NCI-H2029 (cell line): ENCODE measurements at regions not wholly inside any gene's neighbourhood (a gene's known extent, or its start where the extent isn't known, plus 50 kb on each side); places are given as distances from the start of the nearest gene placed in this dataset.
"Not testable (repeated sequence)": the region's sequence is repeated elsewhere in the genome, so short reads cannot be mapped to it uniquely, and the experiment has no call there.

Experiments
- DNase-seq: peaks from one replicate; lab custom pipeline; 2025; lab: John Stamatoyannopoulos, UW

DNA sequence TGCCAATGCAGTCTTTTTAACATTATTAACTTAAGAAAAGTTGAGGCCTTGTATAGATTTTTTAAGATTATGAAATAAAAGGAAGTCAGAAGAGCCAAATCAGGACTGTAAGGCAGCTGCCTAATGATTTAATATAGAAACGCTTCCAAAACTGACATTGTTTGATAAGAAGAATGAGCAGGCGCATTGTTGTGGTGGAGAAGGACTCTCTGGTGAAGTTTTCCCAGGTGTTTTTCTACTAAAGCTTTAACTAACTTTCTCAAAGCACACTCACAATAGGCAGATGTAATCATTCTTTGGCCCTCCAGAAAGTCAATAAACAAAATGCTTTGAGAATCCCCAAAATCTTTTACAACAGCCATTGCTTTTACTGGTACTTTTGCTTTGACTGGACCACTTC, 288.6 kb upstream of the FIGN start:
- DNase-seq, result no peak

DNA sequence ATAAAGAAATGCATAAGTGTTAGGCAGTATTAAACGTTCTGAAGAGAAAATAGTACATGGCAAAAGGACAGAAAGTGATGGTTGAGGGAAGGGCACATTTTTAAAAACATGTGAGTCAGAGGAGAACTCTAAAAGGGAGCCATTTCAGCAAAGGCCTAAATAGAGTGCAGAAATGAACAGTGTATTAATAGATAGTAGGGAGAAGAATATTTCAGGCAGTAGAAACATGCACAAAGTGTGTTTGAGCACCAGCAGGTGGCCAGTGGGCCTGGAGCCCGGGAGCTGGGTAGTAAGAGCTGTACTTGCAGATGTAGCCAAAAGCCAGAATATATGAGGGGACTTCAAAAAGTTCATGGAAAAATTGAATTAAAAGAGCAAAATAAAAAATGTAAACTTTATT, 288.1 kb upstream of the FIGN start:
- no peak for DNase-seq

DNA sequence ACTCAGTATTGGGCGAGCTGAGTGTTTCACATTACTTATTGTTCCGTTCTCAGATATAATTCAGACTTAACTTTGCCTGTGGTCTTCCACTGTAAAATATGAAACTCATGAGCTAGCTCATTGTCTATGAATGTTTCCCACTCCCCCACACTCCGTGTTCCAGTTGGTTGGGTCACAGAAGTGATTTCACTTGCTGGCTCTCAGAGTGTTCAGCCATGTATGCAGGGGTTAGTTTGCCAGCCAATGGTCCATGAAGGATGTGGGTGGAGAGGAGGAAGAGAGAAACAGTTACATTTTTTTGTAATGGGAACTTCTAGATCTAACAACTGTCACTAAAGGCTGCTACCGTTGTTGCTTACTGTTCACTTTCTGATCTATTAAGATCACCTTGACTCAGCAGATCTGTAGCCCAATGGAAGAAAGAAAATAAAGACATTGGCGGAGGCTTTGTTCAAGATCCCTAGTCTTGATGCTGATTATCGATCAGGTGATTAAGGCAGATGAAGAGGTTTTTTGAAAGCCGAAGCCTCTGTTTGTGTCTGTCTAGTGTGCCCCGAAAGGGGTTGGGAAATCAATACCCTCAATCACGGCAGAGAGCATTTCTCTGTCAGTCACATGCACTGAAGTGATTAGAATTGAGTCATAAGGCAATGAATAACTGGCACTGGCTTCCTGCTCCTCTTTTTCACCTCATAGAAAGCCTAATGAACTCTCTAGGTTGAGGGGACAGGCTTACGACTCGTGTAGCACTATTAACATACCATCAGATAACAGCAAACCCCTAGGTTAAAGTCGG, 279.7 kb upstream of the FIGN start:
- DNase-seq, result no peak

DNA sequence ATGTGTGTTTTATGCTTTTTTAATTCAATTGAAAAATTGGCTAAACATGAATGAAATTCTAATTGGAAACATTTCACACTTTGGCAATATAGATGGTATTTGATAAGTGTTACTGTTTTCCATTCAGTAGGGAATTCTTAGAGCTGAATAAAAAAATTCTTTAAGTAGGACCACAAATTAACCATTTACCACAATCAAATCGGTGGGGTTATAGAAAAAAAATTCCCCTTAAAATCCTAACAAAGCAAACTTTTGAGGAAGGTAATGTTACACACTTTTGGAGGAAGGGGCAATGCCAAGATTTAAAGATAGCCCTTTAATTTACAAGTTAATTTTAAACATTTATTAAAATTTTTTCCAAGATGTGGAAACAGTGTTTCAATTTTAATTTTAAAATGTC, 279.0 kb upstream of the FIGN start:
- DNase-seq, result no peak

DNA sequence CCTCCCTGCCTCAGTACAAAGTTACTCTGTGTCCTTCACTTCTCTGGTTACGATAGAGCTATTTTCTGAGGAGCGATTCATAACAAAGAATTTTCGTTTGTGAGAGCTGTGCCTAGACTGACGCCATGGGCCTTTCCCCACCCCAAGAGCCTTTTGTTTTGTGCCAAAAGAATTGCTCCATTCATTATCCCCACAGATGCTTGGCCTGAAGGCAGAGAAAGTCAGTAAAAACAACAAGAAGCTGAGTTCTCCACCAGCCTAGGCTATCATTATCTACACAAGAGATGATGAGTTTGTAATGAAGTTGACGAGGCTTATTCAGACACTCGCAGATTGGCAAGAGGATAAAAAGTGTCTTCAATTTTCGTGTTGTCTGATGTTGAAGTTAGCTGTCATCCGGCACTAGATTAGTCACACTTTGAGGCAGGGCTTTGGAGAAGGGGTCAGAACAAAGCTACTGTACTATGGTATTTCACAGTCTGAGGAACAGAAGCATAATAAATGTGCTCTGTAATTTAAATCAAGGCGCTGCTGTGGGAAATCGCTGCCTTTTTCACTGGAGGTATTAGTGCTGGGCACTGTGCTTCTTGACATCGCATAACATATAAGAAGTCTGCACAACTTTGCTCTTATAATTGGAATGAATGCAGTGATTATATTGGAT, 278.4 kb upstream of the FIGN start:
- no peak for DNase-seq

DNA sequence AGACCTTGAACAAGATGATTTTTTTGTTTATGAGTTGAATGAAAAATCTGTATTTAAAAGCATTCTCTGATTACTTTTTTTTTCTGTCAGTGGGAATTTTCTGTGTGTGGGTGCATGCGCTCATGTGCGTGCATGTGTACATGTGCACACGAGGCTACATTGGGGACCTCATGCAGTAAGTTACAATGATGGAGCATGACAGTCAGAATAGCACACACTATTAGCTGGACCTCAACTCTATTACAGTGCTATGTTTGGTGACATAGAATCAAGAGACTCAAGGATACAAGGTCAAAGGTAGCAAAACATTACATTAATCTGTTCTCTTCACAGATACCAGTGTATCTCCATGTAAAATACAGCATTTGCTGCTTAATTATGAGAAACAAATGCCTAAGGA, 276.8 kb upstream of the FIGN start:
- no peak for DNase-seq

DNA sequence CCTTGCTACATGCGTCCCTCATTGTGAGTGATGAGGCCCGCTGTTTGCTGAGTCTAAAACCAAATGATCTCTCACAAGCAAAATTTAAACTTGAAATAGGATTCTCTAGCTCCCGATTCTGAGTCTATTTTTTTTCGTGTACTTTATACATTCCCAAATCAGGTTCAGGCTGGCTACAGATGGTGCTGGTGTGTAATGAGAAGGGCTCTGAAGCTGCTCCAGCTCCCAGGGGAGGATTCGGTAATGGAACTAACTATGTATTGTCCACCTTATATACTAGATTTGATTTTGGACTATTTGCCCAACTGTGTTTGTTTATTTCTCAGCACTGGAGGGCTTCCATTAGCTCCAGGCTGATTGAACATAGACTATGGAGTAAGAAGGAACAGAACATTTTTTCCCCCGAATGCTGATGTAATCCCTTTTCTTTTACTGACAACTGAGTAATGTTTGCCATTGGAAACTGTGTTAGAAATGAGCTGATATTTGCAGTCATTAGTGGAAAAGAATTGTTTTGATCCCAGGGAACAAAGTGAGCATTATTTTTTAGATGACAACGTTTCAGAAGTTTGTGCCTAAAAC, 274.0 kb upstream of the FIGN start:
- DNase-seq, result no peak

DNA sequence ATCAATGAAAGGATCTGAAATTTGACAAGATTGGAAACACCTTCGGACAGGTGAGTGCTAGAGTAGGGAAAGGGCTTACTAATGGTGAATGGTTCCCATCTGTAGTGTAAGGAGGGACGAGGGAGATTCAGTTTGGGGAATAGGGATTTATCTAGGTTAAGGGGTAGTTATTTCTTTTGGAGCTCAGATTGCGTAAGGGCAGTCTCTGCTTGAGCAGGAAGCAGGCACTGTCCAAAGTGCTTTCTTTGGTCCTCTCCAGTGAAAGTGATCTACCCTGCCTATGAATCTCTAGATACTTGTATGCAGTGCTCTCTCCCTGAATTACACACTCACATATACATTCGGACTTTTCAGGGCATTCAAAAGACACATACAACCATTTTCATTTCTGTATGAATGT, 272.9 kb upstream of the FIGN start:
- DNase-seq, result no peak

DNA sequence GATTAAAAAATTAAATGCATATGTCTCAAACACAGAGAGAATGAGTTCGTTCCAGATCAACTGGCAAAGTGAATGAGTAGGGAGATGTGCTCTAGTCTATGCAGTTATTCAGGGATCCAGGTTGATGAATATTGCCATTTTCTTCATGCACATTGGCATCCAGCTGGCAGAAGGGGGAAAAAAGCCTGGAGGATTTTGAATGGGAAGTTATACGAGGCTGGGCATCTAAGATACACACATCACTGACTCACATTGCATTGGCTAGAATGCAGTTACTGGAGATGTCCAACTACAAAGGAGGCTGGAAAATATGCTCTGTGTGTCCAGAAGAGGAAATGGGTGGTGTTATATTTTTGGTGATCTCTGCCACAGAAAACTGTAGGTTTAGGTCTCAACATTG, 270.9 kb upstream of the FIGN start:
- no peak for DNase-seq

DNA sequence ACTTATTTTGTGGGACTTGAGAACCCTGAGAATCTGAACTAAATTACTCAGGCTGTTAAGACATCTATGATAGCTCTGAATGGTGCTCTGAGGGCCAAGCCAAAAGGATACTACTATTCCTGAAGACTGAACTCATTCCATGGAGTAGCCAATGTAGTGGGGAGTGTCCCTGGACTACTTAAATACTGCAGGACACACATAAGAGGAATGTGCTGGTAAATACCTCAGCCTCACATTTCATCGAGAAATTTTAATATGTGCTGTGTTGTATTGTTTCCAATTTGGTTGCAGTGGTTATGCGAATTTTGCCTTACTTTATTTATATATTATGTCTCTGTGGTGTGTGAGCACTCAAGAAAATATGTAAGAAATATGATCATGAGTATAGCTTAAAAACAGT, 264.4 kb upstream of the FIGN start:
- no peak for DNase-seq

DNA sequence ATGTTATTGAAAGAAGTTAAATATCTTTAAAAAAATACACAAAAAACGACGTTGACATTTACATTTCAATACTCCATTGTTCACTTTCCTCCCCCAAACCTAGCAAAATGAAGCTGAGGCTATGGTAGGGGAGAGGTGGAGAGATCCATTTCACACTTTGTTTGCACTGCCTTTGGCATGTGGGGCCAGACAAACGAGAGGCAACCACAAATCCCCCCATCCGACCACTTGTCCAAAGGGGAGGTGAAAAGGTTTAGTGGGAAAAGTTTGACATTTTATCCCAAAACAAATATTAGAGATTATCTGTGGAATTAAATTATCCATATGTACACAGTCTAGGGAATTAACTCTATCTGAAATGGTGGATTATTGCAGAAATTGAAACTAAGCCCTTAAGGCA, 261.7 kb upstream of the FIGN start:
- DNase-seq, result no peak

DNA sequence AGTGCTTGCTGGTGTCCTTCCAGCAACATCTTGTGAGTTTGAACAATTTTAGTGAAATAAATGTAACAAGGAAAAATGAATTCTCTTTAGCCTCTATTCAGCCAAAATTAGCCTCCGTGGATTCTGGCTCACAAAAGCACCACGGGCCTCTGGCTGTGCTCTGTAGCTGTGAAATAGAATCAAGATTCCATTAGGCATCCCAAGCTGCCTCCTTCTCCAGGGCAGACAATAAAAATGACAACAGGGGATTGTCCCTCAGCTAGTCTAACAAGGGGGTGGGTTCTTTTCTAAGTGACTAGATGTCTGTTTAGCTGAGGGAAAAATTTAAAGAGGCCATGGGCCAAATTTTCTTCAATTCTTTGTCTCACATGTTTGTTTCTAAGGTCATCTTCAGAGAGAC, 254.7 kb upstream of the FIGN start:
- DNase-seq, result no peak

DNA sequence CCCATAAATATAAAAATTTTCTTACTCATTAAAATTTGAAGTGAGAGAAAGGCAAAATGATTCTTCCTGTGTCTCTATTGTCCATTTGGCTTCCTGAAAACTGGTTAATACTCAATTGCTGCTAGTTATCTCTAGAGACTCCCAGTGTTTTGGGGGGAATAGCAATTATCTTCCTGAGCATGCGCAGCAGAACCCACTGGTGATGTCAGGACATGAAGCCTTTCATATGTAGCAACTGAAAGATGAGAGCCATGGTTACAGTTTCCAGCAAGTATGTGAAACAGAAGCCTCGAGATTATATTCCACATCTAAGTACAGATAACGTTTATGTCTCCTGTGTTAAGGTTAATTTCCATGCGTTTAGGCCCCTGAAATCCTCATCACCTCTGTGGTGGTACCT, 254.3 kb upstream of the FIGN start:
- DNase-seq, result no peak

DNA sequence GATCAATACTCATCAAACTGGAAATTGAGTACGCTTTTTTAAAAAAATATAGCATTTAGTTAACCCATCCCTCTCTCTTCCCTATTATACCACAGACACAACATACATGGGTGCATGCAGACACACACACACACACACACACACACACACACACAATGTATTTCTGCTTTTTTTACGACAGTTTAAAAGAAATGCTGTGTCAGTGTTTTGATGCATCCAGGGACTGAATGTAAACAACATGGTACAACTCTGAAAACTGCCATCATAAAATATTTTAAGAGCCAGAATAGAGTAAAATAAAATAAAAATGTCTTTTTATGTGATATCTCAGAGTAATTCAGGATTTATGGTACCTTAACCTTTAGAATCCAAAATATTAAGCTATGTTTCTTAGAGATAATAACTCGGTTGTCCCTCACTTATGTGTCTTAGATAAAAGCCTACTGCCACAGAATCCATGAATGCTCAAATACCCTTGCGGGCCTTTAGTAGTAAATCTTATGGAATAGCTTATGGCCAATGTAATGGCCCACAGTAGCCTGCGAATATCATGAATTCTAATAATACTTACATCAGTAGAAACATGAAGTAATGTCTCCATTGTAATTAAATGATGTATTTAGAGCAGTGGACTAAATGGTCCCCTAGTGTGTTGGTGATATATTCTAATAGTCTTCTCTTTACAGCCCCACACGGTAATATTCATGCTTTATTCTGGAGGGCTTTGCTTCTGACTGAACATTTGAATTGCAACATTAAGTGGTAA, 251.6 kb upstream of the FIGN start:
- DNase-seq, result no peak

DNA sequence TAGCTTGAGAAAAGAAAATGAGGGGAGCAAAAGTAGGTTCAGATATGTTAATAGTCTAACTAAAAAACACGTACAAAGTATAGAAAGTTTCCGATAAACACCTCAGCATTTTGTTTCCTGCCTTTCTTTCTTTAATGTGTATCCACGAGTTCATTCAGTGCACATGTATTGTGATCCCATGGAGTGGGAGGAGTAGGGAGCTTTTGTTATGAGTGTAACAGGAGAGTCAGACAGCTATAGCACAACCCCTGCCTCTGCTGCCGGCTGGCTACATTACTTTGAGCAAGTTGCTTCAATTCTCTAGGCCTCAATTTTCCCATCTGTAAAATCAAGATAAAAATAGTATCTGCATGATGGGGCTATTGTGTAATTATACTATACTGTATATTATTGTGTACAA, 249.2 kb upstream of the FIGN start:
- no peak for DNase-seq

DNA sequence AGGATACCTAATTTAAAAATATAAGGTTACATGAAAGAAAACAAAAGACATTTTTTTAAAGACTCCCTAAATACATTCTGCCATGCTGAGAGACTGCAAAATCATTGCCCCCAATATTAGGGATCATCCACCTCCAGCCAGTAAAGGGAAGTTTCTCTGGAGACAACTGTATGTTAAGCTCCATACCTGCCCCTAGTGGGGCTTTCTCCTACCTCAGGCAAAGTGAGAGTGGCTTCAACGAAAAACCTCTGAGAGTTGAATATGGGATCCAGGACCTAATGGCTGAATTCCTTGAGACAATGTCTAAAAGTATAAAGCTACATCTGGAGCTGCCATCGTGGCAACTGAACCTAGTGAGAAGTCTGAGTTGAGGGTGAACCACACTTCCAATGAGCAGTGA, 248.1 kb upstream of the FIGN start:
- no peak for DNase-seq

DNA sequence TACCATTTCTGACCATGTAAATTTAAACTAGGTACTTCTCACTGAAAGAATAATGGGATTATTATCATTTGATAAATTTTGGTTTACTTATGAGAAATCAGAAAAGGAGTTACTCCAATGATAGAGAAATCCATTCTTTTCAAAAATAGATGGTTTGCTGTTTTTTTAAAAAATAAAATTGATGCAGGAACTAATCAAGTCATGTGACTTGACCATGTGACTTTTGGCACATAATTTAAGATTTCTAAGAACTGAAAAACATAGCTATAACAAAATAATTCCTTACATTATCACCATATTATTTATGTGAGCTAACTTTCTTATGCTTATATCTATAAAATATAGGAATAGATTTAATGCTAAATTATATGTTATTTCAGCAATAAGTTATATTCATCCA, 247.1 kb upstream of the FIGN start:
- no peak for DNase-seq

DNA sequence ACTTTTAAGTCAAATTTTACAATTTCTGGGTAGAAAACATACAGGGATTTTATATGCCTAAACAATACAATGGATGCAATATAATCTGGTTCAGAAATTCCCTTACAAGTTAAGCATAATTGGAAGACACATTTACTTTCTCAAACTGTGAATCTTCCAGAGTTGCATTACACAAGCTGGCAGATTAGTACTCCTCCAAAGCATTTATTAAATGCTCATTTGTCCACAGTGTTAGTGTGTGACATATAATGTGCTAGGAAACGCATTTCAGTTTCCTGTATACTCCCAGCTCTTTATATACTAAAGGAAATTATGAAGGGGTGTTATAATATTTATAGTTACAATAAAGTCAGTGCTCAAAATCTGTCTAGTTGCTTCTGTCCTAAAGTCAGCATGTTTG, 239.0 kb upstream of the FIGN start:
- DNase-seq, result no peak

DNA sequence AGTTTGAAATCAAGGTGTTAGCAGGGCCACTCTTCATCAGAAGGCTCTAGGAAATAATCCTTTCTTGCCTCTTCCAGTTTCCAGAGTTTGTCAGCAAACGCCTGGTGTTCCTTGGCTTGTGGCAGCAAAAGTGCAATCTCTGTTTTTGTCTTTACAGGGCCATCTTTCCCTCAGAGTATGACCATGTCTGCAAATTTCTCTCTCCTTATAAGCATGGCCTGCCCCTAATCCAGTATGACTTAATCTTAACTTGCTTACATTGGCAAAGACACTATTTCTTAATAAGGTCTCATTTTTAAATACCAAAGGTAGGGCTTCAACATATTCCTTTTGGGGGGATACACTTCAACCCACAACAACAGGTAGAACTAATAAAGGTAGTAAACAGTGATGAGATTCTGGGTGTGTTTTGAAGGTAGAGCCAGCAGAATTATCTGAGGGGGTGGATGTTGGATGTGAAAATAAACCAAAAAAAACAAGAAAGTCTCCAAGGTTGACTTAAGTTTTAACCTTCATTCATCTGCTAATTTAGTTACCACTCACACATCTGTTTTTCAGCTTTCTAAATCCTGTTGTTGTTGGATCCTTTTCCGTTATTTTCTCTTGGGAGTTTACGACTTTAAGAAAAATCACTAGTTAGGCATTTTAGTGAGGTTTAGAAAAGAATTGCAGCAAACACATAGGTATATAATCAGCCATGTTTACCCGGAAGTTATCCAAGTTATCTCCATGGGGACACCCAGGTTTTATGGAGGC, 234.4 kb upstream of the FIGN start:
- no peak for DNase-seq

DNA sequence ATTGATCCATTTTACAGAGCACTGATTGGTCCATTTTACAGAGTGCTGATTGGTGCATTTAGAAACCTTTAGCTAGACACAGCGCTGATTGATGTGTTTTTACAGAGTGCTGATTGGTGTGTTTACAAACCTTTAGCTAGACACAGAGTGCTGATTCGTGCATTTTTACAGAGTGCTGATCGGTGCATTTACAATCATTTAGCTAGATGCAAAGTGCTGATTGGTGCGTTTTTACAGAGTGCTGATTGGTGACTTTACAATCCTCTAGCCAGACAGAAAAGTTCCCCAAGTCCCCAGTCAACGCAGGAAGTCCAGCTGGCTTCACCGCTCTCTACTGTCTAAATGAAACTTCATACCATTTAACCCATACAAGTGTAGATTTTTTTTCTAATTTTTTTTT, 228.5 kb upstream of the FIGN start:
- not testable (repeated sequence) for DNase-seq

DNA sequence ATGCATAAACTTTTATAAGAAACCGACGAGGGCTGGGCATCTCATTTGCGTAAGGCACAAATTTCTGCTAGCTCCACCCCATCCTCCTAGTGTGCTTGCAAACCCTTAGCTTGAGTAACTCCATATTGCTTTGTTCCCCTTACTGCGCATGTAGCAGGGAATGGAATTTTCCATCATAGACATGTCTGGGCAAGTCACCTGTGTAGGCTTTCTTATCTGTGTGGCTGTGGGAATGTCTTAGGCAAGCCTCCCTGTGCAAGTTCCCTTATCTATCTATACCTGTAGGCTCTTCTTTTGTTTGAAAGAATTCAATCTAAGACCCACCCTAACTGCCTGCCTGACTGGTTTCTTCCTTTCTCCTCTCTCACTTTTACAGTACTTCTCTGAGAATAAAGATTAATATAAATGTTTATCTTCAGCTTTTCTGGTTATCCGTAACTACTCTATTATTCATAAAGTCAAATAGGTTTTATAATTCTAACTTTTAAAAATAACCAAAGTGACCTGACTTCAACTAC, 217.6 kb upstream of the FIGN start:
- no peak for DNase-seq

DNA sequence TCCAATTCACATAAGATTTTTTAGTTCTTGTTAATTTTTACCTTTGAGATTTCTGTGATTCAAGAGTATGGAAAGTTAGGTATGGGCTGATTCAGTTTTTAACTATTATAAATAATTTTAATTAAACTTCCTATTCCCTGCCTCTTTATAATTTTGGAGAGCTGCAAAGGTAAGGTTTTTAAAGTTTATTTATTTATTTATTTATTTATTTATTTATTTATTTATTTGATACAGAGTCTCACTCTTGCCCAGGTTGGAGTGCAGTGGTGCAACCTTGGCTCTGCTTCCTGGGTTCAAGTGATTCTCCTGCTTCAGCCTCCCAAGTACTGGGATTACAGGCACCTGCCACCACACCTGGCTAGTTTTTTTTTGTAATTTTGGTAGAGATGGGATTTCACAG, 215.5 kb upstream of the FIGN start:
- no peak for DNase-seq
